D341Med (cell line): ENCODE measurements at regions not wholly inside any gene's neighbourhood (a gene's known extent, or its start where the extent isn't known, plus 50 kb on each side); places are given as distances from the start of the nearest gene placed in this dataset.

Source experiments
- DNase-seq: peaks from one replicate; pipeline ENCODE4 v3.0.0; 2012; ENCODE audit warnings: low spot score

DNA sequence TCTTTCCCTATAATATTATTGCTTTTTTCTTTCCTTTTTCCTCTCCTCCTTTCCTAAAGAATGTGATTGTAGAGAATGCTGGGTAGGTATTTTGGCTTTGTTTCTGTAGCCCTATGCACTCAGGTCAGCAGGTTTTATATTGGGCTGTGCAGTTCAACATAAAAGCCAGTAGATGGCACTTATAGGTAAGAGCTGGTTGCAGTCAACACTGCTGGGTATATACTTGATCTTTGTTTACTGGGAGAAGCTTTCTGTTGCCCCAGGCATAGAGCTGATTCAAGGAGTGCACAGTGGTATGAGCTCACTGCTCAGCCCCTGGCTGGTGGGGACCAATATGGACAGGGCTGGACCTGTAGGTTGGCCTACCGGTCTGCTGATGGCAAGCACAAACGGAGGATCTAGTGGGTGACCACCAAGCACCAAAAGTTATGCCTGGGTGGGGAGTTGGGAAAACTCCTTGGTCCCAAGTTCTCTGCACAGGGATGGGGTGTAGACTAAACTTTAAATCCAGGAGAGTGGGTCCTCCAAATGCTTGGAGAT lies 378.9 kb downstream of the PMP22 start:
- no peak for DNase-seq

GRCh38 chr17:14882131-14882530 lies 383.0 kb downstream of the PMP22 start:
- DNase-seq = no peak

DNA sequence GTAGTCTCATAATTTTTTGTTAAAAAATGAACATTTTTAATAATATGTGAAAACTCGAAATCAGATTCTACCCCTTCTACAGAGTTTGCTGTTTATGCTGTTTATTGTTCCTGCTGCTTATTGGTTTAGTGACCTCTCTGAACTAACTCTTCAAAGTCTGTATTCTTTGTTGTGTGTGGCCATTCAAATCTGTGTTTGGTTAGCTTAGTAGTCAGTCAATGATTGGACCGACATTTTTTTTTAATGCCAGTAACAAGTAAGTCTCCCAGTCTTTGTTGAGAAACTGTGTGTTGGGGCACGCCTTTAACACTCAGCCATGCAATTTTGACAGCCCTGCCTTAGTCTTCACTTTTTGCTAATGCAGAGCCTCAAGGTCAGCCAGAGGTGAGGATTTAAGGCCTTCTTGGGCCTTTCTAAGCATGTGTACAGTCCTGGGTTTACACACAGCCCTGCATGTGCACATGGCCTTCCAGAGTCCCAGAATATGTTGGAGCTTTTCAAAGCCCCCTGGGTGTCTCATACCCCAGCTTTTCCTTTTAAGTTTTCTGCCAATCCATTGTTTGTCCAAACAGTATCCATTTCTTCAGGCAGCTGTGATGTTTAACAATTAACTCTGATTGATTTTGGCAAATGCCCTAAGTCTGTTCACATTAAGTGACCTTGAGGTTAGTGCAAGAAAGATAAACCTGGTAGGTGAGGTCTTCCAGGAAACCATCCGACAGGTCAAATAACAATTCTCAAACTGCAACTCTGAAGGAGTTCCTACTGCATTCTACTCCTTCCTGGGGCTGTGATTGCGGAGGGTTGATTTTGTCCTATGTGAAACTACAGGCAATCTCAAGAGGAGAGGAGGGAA lies 389.3 kb downstream of the PMP22 start:
- DNase-seq = no peak

GRCh38 chr17:14873996-14874395 lies 391.1 kb downstream of the PMP22 start:
- DNase-seq = no peak

DNA sequence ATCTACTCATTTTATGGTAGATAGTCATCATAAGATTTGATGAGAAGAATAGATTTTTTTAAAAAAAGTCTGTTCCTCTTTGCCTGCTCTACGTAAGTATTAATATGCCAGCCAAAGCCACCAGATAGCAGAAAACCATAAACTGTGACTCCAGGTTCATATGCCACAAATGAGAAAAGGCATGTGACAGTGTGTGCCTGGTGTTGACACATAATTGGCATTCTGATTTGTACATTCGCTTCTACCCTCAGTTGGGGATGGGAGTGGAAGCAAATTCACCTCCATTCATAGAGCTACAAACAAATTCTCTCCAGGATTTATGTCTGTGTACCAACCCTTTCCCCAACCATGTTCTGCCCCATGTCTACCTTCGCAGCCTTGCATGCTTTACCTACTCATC lies 391.6 kb downstream of the PMP22 start:
- no peak for DNase-seq

GRCh38 chr17:14871921-14872320 lies 393.2 kb downstream of the PMP22 start:
- DNase-seq = no peak

GRCh38 chr17:14866266-14866665 lies 398.9 kb downstream of the PMP22 start:
- no peak for DNase-seq

- DNase-seq = no peak
These were observed 401.0 kb downstream of the PMP22 start for GRCh38 chr17:14864127-14864526.

DNA sequence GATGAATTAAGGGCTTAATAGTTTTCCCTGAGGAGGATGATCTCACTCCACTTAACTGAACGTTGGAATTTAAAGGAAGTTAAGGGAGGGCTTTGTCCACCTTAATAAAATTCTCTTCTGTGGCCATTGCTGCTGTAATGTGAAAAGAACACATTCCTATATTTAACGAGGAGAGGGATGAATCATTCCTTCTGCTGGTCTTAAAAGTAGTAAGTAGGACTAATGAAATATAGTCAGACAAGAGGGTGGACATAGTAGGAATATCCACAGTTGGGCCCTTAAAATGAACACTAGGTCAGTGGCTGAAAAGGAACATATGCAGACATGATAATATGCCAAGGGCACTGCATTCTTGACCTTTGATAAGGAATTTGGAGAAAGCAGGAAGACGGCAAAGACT lies 405.6 kb downstream of the PMP22 start:
- DNase-seq = no peak

DNA sequence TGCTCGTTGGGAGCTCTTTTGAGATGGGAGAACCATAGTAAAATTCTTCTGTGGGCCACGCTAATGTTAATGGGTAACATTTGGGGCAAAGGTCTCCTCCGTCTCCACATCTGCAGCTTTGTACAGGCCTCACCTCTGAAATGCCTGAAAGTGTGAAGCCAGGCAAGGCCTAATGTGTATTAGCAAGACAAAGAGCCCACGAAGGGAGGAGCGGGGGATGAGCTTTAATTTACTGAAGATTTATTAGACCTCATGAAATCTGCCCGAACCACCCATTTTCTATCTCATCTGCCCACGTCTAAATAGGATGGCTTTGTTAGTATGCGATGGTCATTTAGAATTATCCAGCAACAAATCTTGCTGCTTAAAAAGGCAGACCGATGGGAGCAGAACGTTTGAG lies 408.9 kb downstream of the PMP22 start:
- DNase-seq = no peak

DNA sequence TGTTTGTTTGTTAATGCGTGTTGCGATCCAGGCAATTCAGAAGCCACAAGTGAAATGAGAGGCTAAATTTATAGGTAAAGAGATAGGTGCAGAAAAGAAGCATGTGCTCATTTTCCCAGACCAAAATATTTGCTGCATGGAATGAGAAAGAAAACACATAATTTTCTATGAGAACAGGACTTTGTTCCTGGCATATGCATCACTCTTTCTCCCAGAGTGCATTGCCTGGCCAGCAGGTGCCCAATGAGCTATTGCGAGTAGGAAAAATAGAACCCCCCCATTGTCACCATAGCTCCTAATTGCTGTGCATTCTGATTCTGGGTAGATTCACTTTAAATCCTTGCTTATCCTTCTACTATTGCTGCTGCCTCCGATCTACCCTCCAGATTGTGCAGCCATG lies 410.4 kb downstream of the PMP22 start:
- DNase-seq = no peak

DNA sequence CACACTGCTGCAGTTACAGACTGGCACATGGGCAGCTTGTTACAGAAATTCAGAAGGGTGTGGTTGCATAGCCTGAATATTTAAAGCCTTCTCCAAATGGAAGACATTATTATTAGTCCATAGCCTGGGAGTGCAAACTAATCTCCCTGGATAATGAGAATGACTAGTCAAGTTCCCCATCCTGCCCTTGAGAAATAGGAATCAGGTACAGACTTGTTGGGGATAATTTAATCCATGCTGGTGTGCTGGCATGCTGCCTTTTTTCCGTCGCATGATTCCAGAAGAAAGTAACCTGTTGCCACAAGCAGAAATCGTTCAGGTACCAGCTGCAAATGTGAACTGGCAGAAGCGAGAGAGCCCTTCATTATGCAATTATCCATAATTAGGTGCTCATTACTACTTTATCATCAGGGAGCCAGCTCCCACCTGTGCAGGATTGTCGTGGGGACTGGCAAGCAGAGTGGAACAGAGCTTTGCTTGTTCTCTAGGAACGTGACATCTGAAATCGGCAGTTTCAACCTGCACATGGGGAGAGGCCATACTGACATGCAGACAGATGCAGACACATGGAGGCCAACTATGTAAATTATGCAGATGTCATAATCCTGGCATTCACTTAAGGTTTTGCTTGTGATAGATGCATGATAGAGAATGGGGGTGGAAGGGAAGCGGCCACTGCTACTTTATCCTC lies 419.4 kb downstream of the PMP22 start:
- DNase-seq = no peak

DNA sequence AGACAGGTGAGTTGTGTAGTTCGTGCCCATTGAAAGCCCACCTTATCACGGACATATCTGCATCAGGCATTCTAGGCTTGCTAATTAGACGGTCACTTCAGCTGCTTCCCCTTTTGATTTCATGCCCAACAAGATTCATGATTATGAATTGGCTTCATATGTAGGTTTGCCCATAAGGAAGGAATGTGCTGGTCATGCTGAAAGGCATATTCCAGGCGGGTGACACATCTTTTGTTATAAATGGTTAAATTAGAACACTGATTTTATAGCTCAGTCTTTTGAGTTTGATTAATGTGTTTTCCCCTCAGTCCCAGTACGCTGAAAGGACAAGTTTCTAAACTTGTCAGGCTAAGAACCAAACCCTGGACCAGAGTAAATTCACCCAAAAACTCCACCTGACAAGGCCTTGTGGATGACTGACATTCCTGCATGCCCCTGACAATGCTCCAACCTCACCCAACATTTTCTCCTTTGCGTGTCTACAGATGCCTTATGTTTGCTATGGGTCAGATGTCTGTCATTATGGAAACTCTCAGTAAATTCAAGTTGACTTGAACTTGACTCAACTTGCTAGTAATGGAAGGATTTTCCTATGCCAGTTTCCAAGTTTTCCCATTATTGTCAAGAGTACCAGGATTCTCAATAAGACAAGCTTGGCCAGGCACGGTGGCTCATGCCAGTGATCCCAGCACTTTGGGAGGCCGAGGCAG lies 421.9 kb downstream of the PMP22 start:
- no peak for DNase-seq

DNA sequence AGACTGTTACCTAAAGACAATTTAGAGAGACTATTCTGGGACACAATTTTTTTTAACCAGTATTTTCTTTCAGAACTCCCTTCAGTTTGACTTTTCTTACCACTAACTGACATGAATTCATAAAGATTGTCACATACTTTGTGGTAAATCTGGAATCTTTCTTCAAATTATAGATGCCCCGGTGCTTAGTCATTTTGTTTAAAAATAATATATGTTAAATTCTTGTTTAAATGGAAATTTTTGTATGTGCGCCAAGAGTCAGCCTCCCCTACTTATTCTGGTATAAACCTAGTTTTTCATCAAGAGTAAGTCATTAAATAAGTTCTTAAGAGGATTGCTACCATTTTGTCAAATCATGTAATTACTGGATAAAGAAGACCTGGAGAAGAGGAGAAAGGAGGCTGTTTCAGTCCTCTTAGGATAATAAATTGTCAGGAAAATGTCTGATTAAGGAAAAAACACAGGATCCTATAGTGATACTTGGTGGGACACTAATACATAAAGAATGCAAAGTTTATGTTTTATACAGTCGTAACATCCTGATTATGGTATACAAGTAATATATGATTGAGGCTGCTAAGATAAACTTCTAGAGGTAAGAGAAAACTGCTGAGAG lies 424.4 kb downstream of the PMP22 start:
- DNase-seq = no peak

GRCh38 chr17:14838567-14838966 lies 426.6 kb downstream of the PMP22 start:
- no peak for DNase-seq

- DNase-seq = no peak
These were observed 431.8 kb downstream of the PMP22 start for GRCh38 chr17:14833201-14833785.

DNA sequence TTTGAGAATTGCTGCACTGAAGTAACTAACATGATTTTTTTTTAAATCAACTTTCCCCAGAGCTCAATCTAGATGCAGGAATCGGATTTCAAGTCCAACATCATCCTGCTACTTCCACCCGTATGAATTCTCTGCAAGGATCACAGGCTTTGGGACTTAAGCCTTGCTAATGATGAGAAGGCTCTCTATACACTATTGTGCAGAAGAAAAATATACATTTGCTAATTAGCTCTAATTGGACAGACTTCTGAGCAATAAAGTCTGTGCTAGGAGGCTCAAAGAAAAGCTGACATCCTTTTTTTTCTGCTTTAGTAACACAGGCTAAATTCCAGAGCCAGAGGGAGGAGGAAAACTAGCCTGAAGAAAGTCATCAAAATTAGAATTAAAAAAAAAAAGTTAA lies 433.6 kb downstream of the PMP22 start:
- no peak for DNase-seq

- no peak for DNase-seq
These were observed 437.7 kb downstream of the PMP22 start for GRCh38 chr17:14827396-14827919.

- no peak for DNase-seq
These were observed 438.8 kb downstream of the PMP22 start for GRCh38 chr17:14826358-14826757.

DNA sequence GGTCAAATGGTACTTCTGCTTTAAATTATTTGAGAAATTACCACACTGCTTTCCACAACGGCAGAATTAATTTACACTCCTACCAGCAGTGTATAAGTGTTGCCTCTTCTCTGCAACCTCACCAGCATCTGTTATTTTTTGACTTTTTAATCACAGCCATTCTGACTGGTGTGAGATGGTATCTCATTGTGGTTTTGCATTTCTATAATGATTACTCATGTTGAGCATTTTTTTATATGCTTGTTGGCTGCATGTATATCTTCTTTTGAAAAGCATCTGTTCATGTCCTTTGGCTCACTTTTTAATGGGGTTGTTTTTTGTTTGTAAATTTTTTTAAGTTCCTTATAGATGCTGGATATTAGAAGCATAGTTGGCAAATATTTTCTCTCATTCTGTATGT lies 446.7 kb downstream of the PMP22 start:
- no peak for DNase-seq

- DNase-seq = no peak
These were observed 450.0 kb downstream of the PMP22 start for GRCh38 chr17:14815079-14815478.
